Neural progenitor cell (in vitro differentiated cells): ENCODE measurements at regions not wholly inside any gene's neighbourhood (a gene's known extent, or its start where the extent isn't known, plus 50 kb on each side); places are given as distances from the start of the nearest gene placed in this dataset.

Experiments
- CTCF ChIP-seq: fragments of 200-600 bp; sonication (generic); IDR thresholded peaks from 2 replicates; pipeline ENCODE4 v1.5.1; 2017; ENCODE audit warnings: antibody characterized with exemption, mild to moderate bottlenecking
- EZH2 ChIP-seq: fragments of 200-600 bp; sonication (generic); IDR thresholded peaks from 2 replicates; pipeline ENCODE4 v1.6.1; 2017; ENCODE audit warnings: antibody characterized with exemption, mild to moderate bottlenecking, moderate library complexity
- EZH2phosphoT487 ChIP-seq: fragments of 200-600 bp; sonication (generic); IDR thresholded peaks from 2 replicates; pipeline ENCODE4 v1.6.1; 2017; ENCODE audit warnings: antibody characterized with exemption

GRCh38 chr22:27551402-27551801 lies 250.2 kb downstream of the MN1 start:
- TF ChIP-seq EZH2 (no peak), CTCF (no peak), EZH2phosphoT487 (no peak)
